Lung microvascular endothelial cell (primary cell): ENCODE measurements at regions not wholly inside any gene's neighbourhood (a gene's known extent, or its start where the extent isn't known, plus 50 kb on each side); places are given as distances from the start of the nearest gene placed in this dataset.
"Not testable (repeated sequence)": the region's sequence is repeated elsewhere in the genome, so short reads cannot be mapped to it uniquely, and the experiment has no call there.

Experiments
- DNase-seq, 2 donors: peaks; one replicate each; pipeline versions ENCODE4 v3.0.0 to v3.0.0-alpha.2; 2010; ENCODE audit warnings: low read depth in 2 of 2

GRCh38 chr3:35482566-35482965 lies 156.8 kb upstream of the ARPP21 start:
- DNase-seq, result not testable (repeated sequence)

DNA sequence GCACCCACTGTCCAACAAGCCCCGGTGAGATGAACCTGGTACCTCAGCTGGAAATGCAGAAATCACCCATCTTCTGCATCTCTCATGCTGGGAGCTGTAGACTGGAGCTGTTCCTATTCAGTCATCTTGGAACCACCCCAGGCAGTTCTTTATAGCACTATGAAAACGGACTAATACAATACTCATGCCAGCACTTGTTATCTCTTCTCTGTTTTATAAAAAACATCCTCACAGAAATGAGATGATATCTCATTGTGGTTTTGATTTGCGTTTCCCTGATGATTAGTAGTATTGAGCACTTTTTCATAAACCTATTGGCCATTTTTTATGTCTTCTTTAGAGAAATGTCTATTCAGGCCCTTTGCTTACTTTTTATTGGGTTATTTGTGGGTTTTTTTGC lies 156.2 kb upstream of the ARPP21 start:
- DNase-seq, result no peak

- no peak for DNase-seq
These were observed 154.3 kb upstream of the ARPP21 start for GRCh38 chr3:35484929-35485530.

DNA sequence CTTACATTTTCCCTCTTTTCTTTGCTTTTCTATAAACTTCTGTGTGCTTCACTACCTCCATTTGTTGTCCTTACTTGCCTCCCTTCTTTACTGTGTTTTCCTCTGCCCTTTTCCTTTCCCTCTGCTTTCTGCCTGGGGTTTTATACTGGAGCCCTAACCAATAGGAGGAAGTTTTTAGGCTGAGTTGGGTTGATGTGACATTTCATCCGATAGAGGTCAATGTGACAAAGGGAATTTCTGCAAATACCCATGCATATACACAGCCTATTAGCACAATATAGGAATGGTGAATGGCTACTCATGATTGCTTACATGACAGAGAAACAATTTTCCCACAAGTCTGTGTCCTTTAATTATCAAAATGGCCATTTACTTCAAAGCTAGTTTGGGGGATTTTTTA lies 153.0 kb upstream of the ARPP21 start:
- DNase-seq, result no peak

DNA sequence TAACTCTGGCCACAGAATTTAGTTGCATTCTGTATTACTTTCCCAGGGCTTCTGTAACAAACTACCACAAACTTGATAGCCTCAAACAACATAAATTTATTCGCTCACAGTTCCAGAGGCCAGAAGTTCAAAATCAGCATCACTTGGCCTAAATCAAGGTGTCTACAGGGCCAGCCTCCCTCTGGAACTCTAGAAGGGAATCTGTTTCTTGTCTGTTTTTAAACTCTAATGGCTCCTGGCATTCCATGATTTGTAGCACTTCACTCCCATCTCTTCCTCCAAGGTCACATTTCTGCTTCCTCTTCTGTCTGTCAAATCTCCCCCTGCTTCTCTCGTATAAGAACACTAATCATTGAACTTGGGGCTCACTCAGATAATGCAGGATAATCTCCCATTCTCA lies 151.9 kb upstream of the ARPP21 start:
- DNase-seq, result no peak

- DNase-seq, result no peak
These were observed 150.8 kb upstream of the ARPP21 start for GRCh38 chr3:35488526-35488925.

GRCh38 chr3:35492841-35493240 lies 146.5 kb upstream of the ARPP21 start:
- DNase-seq, result no peak

DNA sequence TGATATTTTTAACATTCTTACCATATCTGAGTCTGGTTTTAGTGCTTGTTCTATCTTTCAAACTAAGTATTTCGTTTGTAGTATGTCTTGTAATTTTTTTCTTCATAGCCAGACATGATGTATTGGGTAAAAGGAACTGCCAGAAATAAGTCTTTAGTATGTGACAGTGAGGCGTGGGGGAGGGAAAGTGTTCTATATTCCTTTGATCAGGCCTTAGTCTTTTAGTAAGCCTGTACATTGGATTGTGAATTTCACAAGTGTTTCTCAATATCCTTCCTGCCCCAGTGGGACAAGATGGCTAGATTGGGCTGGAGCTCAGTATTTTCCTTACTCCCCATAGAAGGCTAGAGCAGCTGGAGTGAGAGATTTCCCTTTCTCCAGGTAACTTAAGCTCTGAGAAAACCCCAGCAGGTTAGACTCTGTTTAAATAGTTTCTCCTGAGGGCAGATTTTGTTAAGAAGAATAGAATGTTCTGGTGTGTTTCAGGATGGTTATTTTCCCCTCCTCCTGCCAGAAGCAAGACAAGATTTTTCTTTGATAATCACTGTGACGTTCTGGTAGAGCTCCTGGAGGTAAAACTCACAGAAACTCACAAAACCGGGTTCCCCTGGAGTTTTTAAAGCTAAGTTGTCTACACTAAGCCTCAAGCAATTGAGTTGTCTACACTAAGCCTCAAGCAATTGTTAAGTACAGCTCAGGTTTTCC lies 140.7 kb upstream of the ARPP21 start:
- no peak for DNase-seq

DNA sequence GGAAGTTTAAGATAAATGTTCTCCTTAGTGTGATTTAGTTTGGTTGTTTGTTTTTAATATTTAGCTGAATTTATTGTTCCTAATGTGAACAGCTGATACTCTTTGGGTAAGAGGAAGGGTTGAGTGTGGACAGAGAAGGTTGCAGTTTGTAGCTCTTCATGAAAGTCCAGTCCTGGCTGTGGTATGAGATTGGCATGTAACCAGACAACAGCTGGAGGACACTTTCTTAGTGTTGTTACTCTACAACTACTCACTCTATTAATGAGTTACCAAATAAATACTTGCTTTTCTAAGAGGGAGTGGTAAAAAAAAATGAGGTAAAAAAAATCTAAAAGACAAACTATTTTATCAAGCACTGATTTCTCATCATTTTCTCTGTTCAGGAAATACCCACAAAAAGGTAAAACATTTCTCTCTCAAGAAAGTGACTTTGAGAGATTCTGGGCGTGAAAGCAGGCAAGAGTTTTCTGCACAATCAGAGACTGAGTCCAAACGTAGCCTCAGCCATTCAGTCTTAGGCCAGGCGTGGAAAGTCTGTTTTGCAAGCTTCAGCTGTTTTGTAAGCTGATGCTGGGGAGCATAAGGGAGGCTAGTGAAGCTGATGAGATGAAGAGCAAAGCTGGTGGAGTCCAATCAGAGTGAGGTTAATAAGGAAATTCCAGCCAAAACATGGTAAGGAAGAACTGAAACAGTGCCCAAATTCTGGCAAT lies 138.5 kb upstream of the ARPP21 start:
- DNase-seq, result no peak

DNA sequence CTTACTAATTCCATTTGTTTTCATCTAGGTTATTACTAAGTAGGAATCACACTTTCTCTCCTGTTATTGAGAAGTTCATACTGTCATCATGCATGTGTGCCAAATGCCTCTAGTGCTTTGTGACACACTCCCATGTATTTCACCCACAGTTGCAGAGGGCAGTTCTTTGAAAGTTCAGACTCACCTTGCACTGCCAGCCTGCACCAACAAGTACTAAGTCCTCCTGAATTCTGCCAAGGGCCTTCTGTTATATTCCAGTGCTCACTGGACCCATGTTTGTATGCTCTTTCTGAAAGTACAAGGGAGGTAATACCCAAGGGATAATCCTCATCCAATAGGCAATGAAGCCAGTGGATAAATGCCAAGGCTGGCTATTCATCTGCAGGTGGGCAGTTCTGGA lies 136.6 kb upstream of the ARPP21 start:
- DNase-seq, result no peak

GRCh38 chr3:35505181-35505580 lies 134.1 kb upstream of the ARPP21 start:
- no peak for DNase-seq

- no peak for DNase-seq
These were observed 133.6 kb upstream of the ARPP21 start for GRCh38 chr3:35505772-35506171.

DNA sequence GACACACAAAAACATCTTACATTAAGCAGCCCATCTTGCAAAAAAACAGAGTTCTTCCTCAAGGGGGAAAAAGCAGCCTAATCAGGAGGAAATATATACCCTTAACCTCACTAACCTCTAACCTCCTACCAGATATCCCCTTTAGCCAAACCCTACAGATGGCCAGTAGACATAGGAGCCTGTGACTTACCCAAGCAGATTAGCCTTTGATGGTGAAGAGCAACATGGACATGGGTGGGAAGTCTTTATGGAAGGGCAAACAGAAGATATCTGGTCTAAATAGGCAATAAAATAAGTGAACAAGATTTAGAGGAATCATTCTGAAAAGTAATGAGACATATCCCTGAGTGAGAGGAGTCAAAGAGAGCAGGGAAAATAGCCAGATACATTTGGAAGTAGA lies 119.4 kb upstream of the ARPP21 start:
- DNase-seq, result no peak

DNA sequence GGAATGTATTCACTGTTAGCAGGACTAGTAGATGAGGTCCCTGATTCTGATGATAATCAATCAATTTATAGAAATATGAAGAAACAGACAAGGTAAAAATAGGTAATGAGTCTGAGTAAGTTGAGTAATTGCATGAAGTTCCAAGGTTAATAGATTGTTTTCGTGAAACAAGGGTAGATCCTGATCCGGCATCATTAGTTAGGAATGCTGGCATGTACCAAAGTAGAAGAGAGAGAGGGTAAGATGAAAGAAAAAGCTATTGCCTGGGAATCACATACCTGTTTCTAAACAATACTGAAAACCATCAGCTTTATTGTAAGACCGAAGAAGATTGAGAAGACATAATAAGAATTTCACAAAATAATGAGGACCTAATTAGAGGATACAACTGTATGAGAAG lies 118.1 kb upstream of the ARPP21 start:
- no peak for DNase-seq

- no peak for DNase-seq
These were observed 116.9 kb upstream of the ARPP21 start for GRCh38 chr3:35522450-35522849.

- no peak for DNase-seq
These were observed 116.3 kb upstream of the ARPP21 start for GRCh38 chr3:35523074-35523473.

DNA sequence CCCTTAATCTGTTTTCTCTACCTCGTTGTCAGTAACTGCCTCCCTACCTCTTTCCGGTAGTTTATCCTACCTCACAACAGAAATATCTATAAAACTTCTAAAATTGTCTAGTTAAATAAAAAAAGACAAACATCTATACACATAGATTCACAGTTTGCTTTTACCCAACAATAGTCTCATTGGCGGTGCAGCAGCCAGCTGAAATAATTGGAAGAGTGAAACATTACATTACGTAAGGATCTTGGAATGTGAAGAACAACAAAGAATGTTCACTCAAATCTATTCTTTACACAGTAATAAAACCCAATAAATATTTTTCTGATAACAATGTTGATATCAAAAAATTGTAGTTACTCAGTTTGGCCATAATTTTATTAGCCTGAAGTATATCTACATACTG lies 115.5 kb upstream of the ARPP21 start:
- DNase-seq, result peak in 1 of 2 donors; percentile 52

- DNase-seq, result no peak
These were observed 114.5 kb upstream of the ARPP21 start for GRCh38 chr3:35524856-35525255.

DNA sequence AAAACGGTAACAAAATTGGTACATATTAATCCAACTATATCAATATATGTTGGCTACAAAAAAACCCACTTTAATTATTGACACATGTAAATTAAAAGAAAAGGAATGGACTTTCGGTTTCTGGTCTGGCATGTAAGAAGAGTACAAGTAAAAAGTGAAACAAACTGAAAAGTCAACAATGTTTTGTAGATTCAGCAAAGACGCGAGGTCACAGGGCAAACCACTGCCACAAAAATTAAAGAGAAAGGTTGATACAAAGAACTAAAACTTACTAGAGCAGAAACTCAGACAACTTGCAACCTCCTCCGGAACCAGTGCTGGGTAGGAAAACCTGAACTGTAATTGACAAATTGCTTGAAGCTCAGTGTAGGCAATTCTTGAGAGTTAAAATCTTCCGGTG lies 110.6 kb upstream of the ARPP21 start:
- DNase-seq, result no peak

GRCh38 chr3:35529337-35529736 lies 110.0 kb upstream of the ARPP21 start:
- DNase-seq, result no peak

GRCh38 chr3:35537265-35537664 lies 102.1 kb upstream of the ARPP21 start:
- no peak for DNase-seq

GRCh38 chr3:35544976-35545375 lies 94.3 kb upstream of the ARPP21 start:
- DNase-seq, result no peak

GRCh38 chr3:35549690-35550089 lies 89.6 kb upstream of the ARPP21 start:
- no peak for DNase-seq
